ENCODE measurements at regions not wholly inside any gene's neighbourhood (a gene's known extent, or its start where the extent isn't known, plus 50 kb on each side); places are given as distances from the start of the nearest gene placed in this dataset.

DNA sequence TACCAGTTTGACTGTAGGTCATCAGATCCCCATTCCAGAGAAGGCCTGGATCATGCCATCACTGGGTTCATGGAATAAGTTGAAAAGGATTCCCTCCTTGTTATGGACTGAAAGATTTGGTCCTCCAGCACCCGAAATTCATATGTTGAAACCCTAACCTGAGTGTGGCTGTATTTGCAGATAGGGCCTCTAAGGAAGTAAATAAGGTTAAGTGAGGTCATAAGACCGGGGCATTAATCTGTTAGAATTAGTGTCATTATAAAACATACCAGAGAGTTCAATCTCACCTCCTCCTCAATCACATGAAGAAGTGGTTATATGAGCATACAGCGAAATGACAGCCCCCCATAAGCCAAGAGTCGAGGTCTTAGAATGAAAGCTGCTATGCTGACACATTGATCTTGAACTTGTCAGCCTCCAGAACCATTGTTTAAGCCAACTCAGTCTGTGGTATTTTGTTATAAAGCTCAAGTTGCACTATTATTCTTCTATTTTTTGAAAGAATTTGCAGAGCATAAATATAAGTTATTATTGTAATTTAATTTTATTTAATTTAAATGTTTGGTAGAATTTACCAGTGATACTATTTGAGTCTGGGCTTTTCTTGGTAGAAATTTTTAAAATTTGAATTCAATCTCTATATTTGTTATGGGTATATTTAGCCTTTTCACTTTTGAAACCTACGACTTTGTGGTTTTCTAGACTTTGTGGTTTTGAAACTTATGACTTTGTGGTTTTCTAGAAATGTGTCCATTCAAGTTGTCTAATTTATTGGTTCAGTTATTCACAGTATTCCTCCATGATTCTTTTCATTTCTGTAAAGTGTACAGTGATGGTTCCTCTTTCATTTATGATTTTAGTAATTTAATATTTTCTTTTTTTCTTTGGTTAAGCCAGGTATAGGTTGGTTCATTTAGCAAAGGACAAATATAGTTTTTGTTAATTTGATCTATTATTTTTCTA lies 1206.7 kb upstream of the CDH2 start:
- TF ChIP-seq REST (IDR thresholded peaks at IDR 0.05; ENCODE audit: insufficient replicate concordance, low read depth) (no peak), CTCF (IDR thresholded peaks at IDR 0.05; ENCODE audit: insufficient read depth, low read length) (no peak), POLR2AphosphoS5 (IDR thresholded peaks at IDR 0.05; ENCODE audit: low read depth) (no peak), SPI1 (IDR thresholded peaks at IDR 0.05; ENCODE audit: borderline replicate concordance, low read depth) (no peak), GABPA (IDR thresholded peaks at IDR 0.05; ENCODE audit: low read depth) (no peak)
